Neural progenitor cell (in vitro differentiated cells): ENCODE measurements at regions not wholly inside any gene's neighbourhood (a gene's known extent, or its start where the extent isn't known, plus 50 kb on each side); places are given as distances from the start of the nearest gene placed in this dataset.

ENCODE experiments used
- DNase-seq: peaks from one replicate; pipeline ENCODE4 v3.0.0-alpha.2; 2016; ENCODE audit warnings: low spot score
- H2AFZ ChIP-seq: fragments of 200-600 bp; sonication (generic); replicated peaks from 2 replicates; pipeline ENCODE4 v1.6.1; 2016; ENCODE audit warnings: antibody characterized with exemption
- H3F3A ChIP-seq: fragments of 200-600 bp; sonication (generic); 2 replicates; pipeline ENCODE4 v1.6.1; 2016; ENCODE audit warnings: antibody characterized with exemption, low read depth
- H3K27ac ChIP-seq: fragments of 200-600 bp; sonication (generic); 2 replicates; pipeline ENCODE4 v1.5.1; 2016; ENCODE audit warnings: mild to moderate bottlenecking
- H3K27me3 ChIP-seq: fragments of 200-600 bp; sonication (generic); 2 replicates; pipeline ENCODE4 v1.6.1; 2016; ENCODE audit warnings: mild to moderate bottlenecking, moderate library complexity
- H3K36me3 ChIP-seq: fragments of 200-600 bp; sonication (generic); 2 replicates; pipeline ENCODE4 v1.5.1; 2016
- H3K4me1 ChIP-seq: fragments of 200-600 bp; sonication (generic); 2 replicates; pipeline ENCODE4 v1.6.1; 2016; ENCODE audit warnings: mixed run types
- H3K4me2 ChIP-seq: fragments of 200-600 bp; sonication (generic); 2 replicates; pipeline ENCODE4 v1.6.1; 2016
- H3K4me3 ChIP-seq: fragments of 200-600 bp; sonication (generic); 2 replicates; pipeline ENCODE4 v1.5.1; 2016
- H3K79me2 ChIP-seq: fragments of 200-600 bp; sonication (generic); 2 replicates; pipeline ENCODE4 v1.6.1; 2016; ENCODE audit warnings: low read depth
- H3K9ac ChIP-seq: fragments of 200-600 bp; sonication (generic); 2 replicates; pipeline ENCODE4 v1.6.1; 2016
- H3K9me3 ChIP-seq: fragments of 200-600 bp; sonication (generic); 2 replicates; pipeline ENCODE4 v1.5.1; 2016; ENCODE audit warnings: low read depth
- H4K20me1 ChIP-seq: fragments of 200-600 bp; sonication (generic); 2 replicates; pipeline ENCODE4 v1.6.1; 2016; ENCODE audit warnings: low read depth
- H3K27ac Mint-ChIP-seq: 3 replicates; pipeline ENCODE4 v1.8.0; 2021; ENCODE audit warnings: mixed read lengths
- H3K27me3 Mint-ChIP-seq: 2 replicates; pipeline ENCODE4 v1.8.0; 2022; ENCODE audit warnings: low read depth, mild to moderate bottlenecking, inconsistent platforms, moderate library complexity, mixed read lengths; ENCODE audit not compliant: insufficient read depth
- H3K36me3 Mint-ChIP-seq: 3 replicates; pipeline ENCODE4 v1.8.0; 2021; ENCODE audit warnings: mixed read lengths
- H3K4me1 Mint-ChIP-seq: 3 replicates; pipeline ENCODE4 v1.8.0; 2021; ENCODE audit warnings: mixed read lengths
- H3K4me3 Mint-ChIP-seq: 3 replicates; pipeline ENCODE4 v1.8.0; 2021; ENCODE audit warnings: mild to moderate bottlenecking, moderate library complexity, mixed read lengths
- H3K9me3 Mint-ChIP-seq: 3 replicates; pipeline ENCODE4 v1.8.0; 2020; ENCODE audit warnings: mixed read lengths
- CTCF ChIP-seq: fragments of 200-600 bp; sonication (generic); IDR thresholded peaks from 2 replicates; pipeline ENCODE4 v1.5.1; 2017; ENCODE audit warnings: antibody characterized with exemption, mild to moderate bottlenecking
- EZH2 ChIP-seq: fragments of 200-600 bp; sonication (generic); IDR thresholded peaks from 2 replicates; pipeline ENCODE4 v1.6.1; 2017; ENCODE audit warnings: antibody characterized with exemption, mild to moderate bottlenecking, moderate library complexity
- EZH2phosphoT487 ChIP-seq: fragments of 200-600 bp; sonication (generic); IDR thresholded peaks from 2 replicates; pipeline ENCODE4 v1.6.1; 2017; ENCODE audit warnings: antibody characterized with exemption

GRCh38 chr2:188776634-188777033 is 197.5 kb upstream of the COL3A1 start:
- Histone ChIP-seq H3K4me1 (no peaks in the 10 kb centered on the region), H3K36me3 (no peaks in the 10 kb centered on the region), H3K9me3 (no peaks in the 10 kb centered on the region), H3K27ac (no peak overlapping the region), H3K79me2 (no peaks in the 10 kb centered on the region), H3K9ac (no peak overlapping the region), H3K4me3 (no peak overlapping the region), H3K27me3 (no peaks in the 10 kb centered on the region), H3F3A (no peaks in the 10 kb centered on the region), H3K4me2 (no peak overlapping the region), H4K20me1 (no peaks in the 10 kb centered on the region), H2AFZ (no peak overlapping the region)
- no peaks in the 10 kb centered on the region for H3K36me3 Mint-ChIP-seq
- no peaks in the 10 kb centered on the region for H3K9me3 Mint-ChIP-seq
- H3K4me3 Mint-ChIP-seq = no peak overlapping the region
- H3K4me1 Mint-ChIP-seq = no peaks in the 10 kb centered on the region
- H3K27ac Mint-ChIP-seq = no peak overlapping the region
- no peak for TF ChIP-seq CTCF
- peaks cover 2% of the 10 kb centered on the region for H3K27me3 Mint-ChIP-seq
- DNase-seq = no peak

GRCh38 chr2:188784269-188784762 is 189.9 kb upstream of the COL3A1 start:
- H3K27me3 ChIP-seq = no peaks in the 10 kb centered on the region
- H3F3A ChIP-seq = no peaks in the 10 kb centered on the region
- TF ChIP-seq EZH2 = no peak
- H3K9me3 ChIP-seq = no peaks in the 10 kb centered on the region
- H3K4me1 ChIP-seq = no peaks in the 10 kb centered on the region
- H3K4me2 ChIP-seq = no peak overlapping the region
- H3K27ac Mint-ChIP-seq = no peak overlapping the region
- H3K36me3 ChIP-seq = no peaks in the 10 kb centered on the region
- no peaks in the 10 kb centered on the region for H4K20me1 ChIP-seq
- peaks cover 18% of the 10 kb centered on the region for H3K4me1 Mint-ChIP-seq
- H3K79me2 ChIP-seq = no peaks in the 10 kb centered on the region
- H3K4me3 ChIP-seq = no peak overlapping the region
- no peaks in the 10 kb centered on the region for H3K27me3 Mint-ChIP-seq
- no peaks in the 10 kb centered on the region for H3K36me3 Mint-ChIP-seq
- DNase-seq = no peak
- no peak overlapping the region for H2AFZ ChIP-seq
- no peaks in the 10 kb centered on the region for H3K9me3 Mint-ChIP-seq
- no peak overlapping the region for H3K4me3 Mint-ChIP-seq
- no peak overlapping the region for H3K27ac ChIP-seq
- H3K9ac ChIP-seq = no peak overlapping the region

- no peaks in the 10 kb centered on the region for H3K27me3 ChIP-seq
- H3K4me3 Mint-ChIP-seq = no peak overlapping the region
- H3K79me2 ChIP-seq = no peaks in the 10 kb centered on the region
- no peak overlapping the region for H3K9ac ChIP-seq
- no peak for DNase-seq
- H3K9me3 ChIP-seq = no peaks in the 10 kb centered on the region
- H3K4me3 ChIP-seq = no peak overlapping the region
- H3K4me1 ChIP-seq = no peaks in the 10 kb centered on the region
- H3K9me3 Mint-ChIP-seq = no peaks in the 10 kb centered on the region
- no peaks in the 10 kb centered on the region for H4K20me1 ChIP-seq
- no peak for TF ChIP-seq EZH2phosphoT487
- TF ChIP-seq EZH2 = no peak
- TF ChIP-seq CTCF = no peak
- H3K36me3 ChIP-seq = no peaks in the 10 kb centered on the region
- H3K27ac ChIP-seq = no peak overlapping the region
- no peak overlapping the region for H3K27ac Mint-ChIP-seq
- no peaks in the 10 kb centered on the region for H3K27me3 Mint-ChIP-seq
- H3F3A ChIP-seq = no peaks in the 10 kb centered on the region
- no peaks in the 10 kb centered on the region for H3K36me3 Mint-ChIP-seq
- H3K4me2 ChIP-seq = no peak overlapping the region
- H3K4me1 Mint-ChIP-seq = peaks cover 18% of the 10 kb centered on the region
- H2AFZ ChIP-seq = no peak overlapping the region
Observed at GRCh38 chr2:188785061-188785460, 189.1 kb upstream of the COL3A1 start.

GRCh38 chr2:188785490-188785889 is 188.7 kb upstream of the COL3A1 start:
- no peak overlapping the region for H3K4me2 ChIP-seq
- TF ChIP-seq EZH2phosphoT487 (no peak), CTCF (no peak), EZH2 (no peak)
- H3K9ac ChIP-seq = no peak overlapping the region

More at GRCh38 chr2:188785490-188785889, 188.7 kb upstream of the COL3A1 start:
- no peaks in the 10 kb centered on the region for H3K9me3 Mint-ChIP-seq
- no peaks in the 10 kb centered on the region for H3K36me3 Mint-ChIP-seq
- no peak for DNase-seq
- peaks cover 18% of the 10 kb centered on the region for H3K4me1 Mint-ChIP-seq
- Histone ChIP-seq H3K4me3 (no peak overlapping the region), H3K4me1 (no peaks in the 10 kb centered on the region), H3K9me3 (no peaks in the 10 kb centered on the region), H2AFZ (no peak overlapping the region), H3K79me2 (no peaks in the 10 kb centered on the region), H3K27ac (no peak overlapping the region), H3K27me3 (no peaks in the 10 kb centered on the region), H4K20me1 (no peaks in the 10 kb centered on the region), H3F3A (no peaks in the 10 kb centered on the region), H3K36me3 (no peaks in the 10 kb centered on the region)
- H3K4me3 Mint-ChIP-seq = no peak overlapping the region
- no peaks in the 10 kb centered on the region for H3K27me3 Mint-ChIP-seq
- H3K27ac Mint-ChIP-seq = no peak overlapping the region
